ENCODE measurements at regions not wholly inside any gene's neighbourhood (a gene's known extent, or its start where the extent isn't known, plus 50 kb on each side); places are given as distances from the start of the nearest gene placed in this dataset.

GRCh38 chr10:10826125-10826524 is 191.5 kb upstream of the CELF2 start:
- no peak overlapping the region for H3K27ac ChIP-seq
- H3K27me3 ChIP-seq, result no peaks in the 10 kb centered on the region
- H2AFZ ChIP-seq, result no peak overlapping the region
- H3K4me2 ChIP-seq, result no peak overlapping the region
- no peak overlapping the region for H3K4me3 ChIP-seq
- no peaks in the 10 kb centered on the region for H3K36me3 ChIP-seq (replicated peaks; ENCODE audit: insufficient read depth, low read depth)
- 81% methylated on average over 1 of the region's 1 CpG for WGBS (ENCODE audit: low lambda C conversion rate, missing lambda C conversion rate)
- DNase-seq (ENCODE audit: low spot score), result no peak
- H3K9me3 ChIP-seq (ENCODE audit: low read depth), result no peaks in the 10 kb centered on the region
- H3K4me1 ChIP-seq (ENCODE audit: insufficient read depth), result peaks cover 10% of the 10 kb centered on the region
- TF ChIP-seq EZH2 (IDR thresholded peaks at IDR 0.05; ENCODE audit: borderline replicate concordance) (no peak), CTCF (IDR thresholded peaks at IDR 0.05; ENCODE audit: poor library complexity) (no peak), EZH2phosphoT487 (IDR thresholded peaks at IDR 0.05; ENCODE audit: low read depth, severe bottlenecking, unreplicated experiment) (no peak)
- no peaks in the 10 kb centered on the region for H4K20me1 ChIP-seq (ENCODE audit: insufficient read depth, poor library complexity, severe bottlenecking)
- no peaks in the 10 kb centered on the region for H3K79me2 ChIP-seq
- no peaks in the 10 kb centered on the region for H3K9me2 ChIP-seq (replicated peaks; ENCODE audit: insufficient read depth)

- Histone ChIP-seq H3K4me1 (ENCODE audit: insufficient read depth) (peaks cover 10% of the 10 kb centered on the region), H3K4me3 (no peak overlapping the region), H3K27me3 (no peaks in the 10 kb centered on the region), H3K9me3 (ENCODE audit: low read depth) (no peaks in the 10 kb centered on the region), H3K36me3 (replicated peaks; ENCODE audit: insufficient read depth, low read depth) (no peaks in the 10 kb centered on the region), H2AFZ (no peak overlapping the region), H3K79me2 (no peaks in the 10 kb centered on the region), H3K9me2 (replicated peaks; ENCODE audit: insufficient read depth) (no peaks in the 10 kb centered on the region), H3K4me2 (no peak overlapping the region), H3K27ac (no peak overlapping the region), H4K20me1 (ENCODE audit: insufficient read depth, poor library complexity, severe bottlenecking) (no peaks in the 10 kb centered on the region)
- TF ChIP-seq CTCF (IDR thresholded peaks at IDR 0.05; ENCODE audit: poor library complexity) (no peak), EZH2 (IDR thresholded peaks at IDR 0.05; ENCODE audit: borderline replicate concordance) (no peak), EZH2phosphoT487 (IDR thresholded peaks at IDR 0.05; ENCODE audit: low read depth, severe bottlenecking, unreplicated experiment) (no peak)
- DNase-seq (ENCODE audit: low spot score), result no peak
Measured at GRCh38 chr10:10828623-10829022, 189.0 kb upstream of the CELF2 start.

- H4K20me1 ChIP-seq (ENCODE audit: insufficient read depth, poor library complexity, severe bottlenecking), result no peaks in the 10 kb centered on the region
- DNase-seq (ENCODE audit: low spot score), result no peak
- no peaks in the 10 kb centered on the region for H3K9me2 ChIP-seq (replicated peaks; ENCODE audit: insufficient read depth)
- TF ChIP-seq EZH2 (IDR thresholded peaks at IDR 0.05; ENCODE audit: borderline replicate concordance) (no peak), EZH2phosphoT487 (IDR thresholded peaks at IDR 0.05; ENCODE audit: low read depth, severe bottlenecking, unreplicated experiment) (no peak), CTCF (IDR thresholded peaks at IDR 0.05; ENCODE audit: poor library complexity) (no peak)
- peaks cover 7% of the 10 kb centered on the region for H3K4me1 ChIP-seq (ENCODE audit: insufficient read depth)
- H3K4me2 ChIP-seq, result no peak overlapping the region
- H3K79me2 ChIP-seq, result no peaks in the 10 kb centered on the region
- 89% methylated on average over 2 of the region's 2 CpGs for WGBS (ENCODE audit: low lambda C conversion rate, missing lambda C conversion rate)
- no peak overlapping the region for H3K4me3 ChIP-seq
- no peak overlapping the region for H3K27ac ChIP-seq
- no peaks in the 10 kb centered on the region for H3K36me3 ChIP-seq (replicated peaks; ENCODE audit: insufficient read depth, low read depth)
- no peaks in the 10 kb centered on the region for H3K27me3 ChIP-seq
- no peaks in the 10 kb centered on the region for H3K9me3 ChIP-seq (ENCODE audit: low read depth)
- no peak overlapping the region for H2AFZ ChIP-seq
Measured at GRCh38 chr10:10829576-10829975, 188.1 kb upstream of the CELF2 start.
